NCI-H1417 treated with DMSO at 0.1 percent for 48 hours (cell line): ENCODE measurements at regions not wholly inside any gene's neighbourhood (a gene's known extent, or its start where the extent isn't known, plus 50 kb on each side); places are given as distances from the start of the nearest gene placed in this dataset.

Source experiments
- DNase-seq: peaks from one replicate; lab custom pipeline; 2025; lab: John Stamatoyannopoulos, UW

GRCh38 chr10:63744060-63744941 lies 223.1 kb downstream of the REEP3 start:
- DNase-seq = no peak

- no peak for DNase-seq
Observed at GRCh38 chr10:63749915-63750314, 228.7 kb downstream of the REEP3 start.

GRCh38 chr10:63751836-63752235 lies 230.6 kb downstream of the REEP3 start:
- no peak for DNase-seq

- DNase-seq = no peak
Observed at GRCh38 chr10:63752318-63752717, 231.1 kb downstream of the REEP3 start.

DNA sequence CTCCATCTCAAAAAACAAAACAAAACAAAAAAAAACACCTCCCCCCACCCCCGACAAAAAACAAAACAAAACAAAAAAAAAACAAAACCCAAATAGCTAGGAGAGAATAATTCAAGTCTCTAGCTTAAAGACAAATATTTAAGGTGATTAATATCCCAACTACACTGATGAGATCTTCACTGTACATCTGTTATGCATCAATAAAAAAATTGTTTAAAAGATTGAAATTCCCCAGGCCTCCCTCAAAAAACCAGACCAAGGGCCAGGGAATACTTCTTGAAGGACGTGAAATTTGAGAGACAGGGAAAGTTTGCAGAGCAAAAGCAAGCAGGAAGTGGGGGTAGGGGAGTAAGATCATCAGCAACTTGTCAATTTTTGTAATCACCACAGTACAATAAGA lies 232.6 kb downstream of the REEP3 start:
- DNase-seq = no peak

DNA sequence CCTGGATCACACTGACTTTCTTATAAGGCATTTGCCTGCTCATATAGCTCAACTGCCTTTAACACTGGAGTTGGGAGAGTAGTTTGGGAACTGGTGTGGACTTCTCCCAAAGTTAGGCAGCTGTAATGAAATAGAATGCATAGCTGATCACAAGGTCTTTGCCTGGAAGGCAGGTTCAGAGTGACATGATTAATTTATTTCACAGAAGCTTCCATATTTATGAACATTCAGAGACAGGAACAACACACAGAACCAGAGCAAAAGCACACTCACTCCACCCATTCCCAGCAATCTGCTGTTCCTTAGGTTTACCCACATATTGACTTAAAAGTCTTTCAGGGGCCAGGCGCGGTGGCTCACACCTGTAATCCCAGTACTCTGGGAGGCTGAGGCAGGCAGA lies 234.2 kb downstream of the REEP3 start:
- DNase-seq = no peak

GRCh38 chr10:63757067-63757466 lies 235.9 kb downstream of the REEP3 start:
- DNase-seq = no peak

DNA sequence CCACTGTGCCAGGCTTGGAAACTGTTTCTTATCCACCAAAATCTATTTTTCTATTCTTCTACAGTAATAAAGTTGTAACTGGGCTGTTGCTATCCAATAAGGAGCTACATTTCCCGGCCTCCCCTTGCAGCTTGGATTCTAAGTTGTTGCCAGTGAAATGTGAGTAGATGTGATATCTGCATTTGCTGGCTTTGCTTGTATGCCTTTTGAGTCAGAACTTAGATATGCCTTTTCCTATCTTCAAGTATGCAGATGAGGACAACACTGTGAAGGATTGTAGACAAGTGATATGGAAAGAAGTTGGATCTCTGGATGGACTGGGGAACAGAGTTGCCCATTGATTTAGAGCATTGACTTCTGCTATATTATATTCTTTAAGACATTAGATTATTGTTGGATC lies 236.9 kb downstream of the REEP3 start:
- DNase-seq = no peak

GRCh38 chr10:63759335-63759734 lies 238.1 kb downstream of the REEP3 start:
- no peak for DNase-seq

DNA sequence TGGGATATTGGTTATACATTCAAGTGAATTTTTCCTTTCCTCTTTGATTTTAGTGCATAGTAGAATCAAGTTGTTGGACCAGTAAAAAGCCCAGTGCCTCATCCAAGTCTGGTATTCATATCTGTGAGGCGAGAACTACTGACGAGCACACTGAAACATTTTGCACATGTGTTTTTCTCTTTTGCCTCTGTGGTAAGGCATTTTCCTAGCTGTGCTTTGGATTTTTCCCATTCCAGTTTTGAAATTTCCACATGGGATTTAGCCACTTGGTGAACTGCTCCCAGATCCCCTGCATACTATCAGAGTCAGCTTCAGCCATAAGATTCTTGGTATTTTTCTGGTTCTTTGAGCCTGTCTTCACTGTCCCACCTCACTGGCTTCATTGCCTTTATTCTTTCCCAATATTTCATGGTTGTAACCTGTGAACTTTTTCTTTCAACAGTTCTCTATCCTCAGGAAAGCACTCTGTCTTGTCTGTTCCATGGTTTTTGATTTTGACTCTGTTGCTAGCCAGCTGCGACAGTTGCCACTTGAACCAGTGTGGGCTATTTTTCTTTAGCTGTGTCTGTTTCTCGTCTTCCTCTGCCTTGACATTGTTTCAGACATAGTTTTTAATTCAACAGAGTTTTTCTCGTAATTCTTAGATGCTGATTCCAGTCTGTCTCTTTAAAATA lies 239.0 kb downstream of the REEP3 start:
- DNase-seq = no peak

GRCh38 chr10:63760708-63761047 lies 239.5 kb downstream of the REEP3 start:
- no peak for DNase-seq

DNA sequence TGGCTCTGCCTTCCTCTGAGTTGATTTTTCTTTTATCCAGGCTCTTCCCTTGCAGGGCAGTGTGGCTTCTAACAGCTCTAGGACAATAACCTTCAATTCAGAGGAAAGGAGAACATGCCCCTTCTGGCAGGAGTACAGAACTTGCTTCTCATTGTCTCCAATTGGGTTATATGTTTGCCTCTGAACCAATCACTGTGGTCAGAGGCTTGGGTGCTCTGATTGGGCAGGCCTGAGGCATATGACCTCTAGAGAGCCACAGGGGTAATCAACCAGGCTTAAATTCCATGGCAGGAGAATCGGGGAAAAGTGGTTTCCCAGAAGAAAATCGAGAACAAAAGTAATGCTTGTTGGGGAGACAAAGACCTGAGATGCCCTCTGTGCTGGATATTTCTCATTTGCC lies 240.0 kb downstream of the REEP3 start:
- DNase-seq = no peak

- no peak for DNase-seq
Observed at GRCh38 chr10:63763744-63764143, 242.5 kb downstream of the REEP3 start.

GRCh38 chr10:63765126-63765525 lies 243.9 kb downstream of the REEP3 start:
- no peak for DNase-seq

DNA sequence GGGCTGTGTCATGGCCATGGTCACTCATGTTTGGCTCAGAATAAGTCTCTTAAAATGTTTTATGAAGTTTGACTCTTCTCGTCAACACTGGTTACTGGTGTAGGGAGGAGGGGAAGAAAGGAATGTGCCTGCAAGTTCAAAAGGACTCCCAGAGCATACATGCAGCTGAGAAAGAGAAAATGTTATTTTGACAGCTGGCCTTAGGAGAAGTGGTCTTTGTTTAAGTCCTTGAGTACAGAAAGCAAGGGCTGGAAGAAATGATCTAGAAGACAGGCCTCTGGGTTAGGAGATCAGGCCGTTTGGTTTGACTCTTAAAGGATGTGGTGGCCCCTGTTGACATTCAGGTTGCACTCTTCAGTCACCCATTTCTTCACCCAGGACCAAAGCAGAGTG lies 245.5 kb downstream of the REEP3 start:
- no peak for DNase-seq

DNA sequence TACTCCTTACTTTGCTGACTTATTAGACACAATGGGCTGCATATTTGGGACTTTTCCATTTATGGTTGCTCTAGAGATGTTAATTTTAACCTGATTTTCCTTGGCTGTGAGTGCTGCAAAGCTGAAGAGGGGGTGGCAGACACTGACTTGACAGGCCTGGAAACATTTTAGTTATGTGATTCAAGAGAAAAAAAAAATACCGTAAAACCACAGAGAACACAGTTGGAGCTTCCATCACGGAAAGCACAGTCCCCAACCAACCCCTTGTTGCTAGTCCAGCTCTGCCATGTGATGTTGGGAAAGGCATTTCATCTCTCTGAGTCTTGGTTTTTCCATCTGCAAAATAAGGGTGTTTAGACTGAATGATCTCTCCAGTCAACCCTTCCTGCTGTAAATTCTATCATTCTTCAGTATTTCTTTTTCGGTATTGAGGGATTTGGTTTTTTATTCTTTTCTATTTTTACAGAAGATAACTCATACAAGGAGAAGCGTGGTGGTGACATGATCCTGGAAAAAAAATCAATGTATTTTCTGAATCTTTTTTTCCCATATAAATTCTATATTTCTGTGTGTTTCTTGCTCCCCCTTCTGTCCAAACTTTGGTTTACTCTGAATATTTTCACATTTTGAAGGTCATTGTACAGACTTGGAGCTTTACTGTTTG lies 246.1 kb downstream of the REEP3 start:
- no peak for DNase-seq

GRCh38 chr10:63769367-63769766 lies 248.2 kb downstream of the REEP3 start:
- DNase-seq = no peak

GRCh38 chr10:63770523-63770922 lies 249.3 kb downstream of the REEP3 start:
- DNase-seq = no peak

GRCh38 chr10:63772491-63772890 lies 251.3 kb downstream of the REEP3 start:
- DNase-seq = no peak

- no peak for DNase-seq
Observed at GRCh38 chr10:63773106-63773505, 251.9 kb downstream of the REEP3 start.

- DNase-seq = no peak
Observed at GRCh38 chr10:63773962-63774361, 252.8 kb downstream of the REEP3 start.

DNA sequence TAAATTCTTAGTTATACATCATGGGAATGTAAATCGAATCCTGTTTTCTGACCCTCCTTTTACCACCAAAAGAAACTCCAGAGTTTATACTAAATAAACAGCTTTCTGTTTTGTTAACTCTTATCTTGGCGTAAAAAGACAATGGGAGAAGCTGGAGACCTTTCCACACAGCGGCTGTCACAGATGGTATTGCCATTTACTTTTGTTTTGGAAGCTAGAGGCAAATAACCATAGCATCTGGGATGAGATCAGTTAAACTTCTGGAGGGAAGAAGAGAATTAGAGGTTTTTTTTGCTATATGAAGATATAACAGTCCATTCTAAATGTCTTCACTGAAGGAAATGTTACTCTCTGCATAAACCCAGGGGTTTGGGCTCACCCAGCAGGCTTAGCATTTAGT lies 258.9 kb downstream of the REEP3 start:
- DNase-seq = no peak

- no peak for DNase-seq
Observed at GRCh38 chr10:63781226-63781625, 260.0 kb downstream of the REEP3 start.
